ENCODE measurements at regions not wholly inside any gene's neighbourhood (a gene's known extent, or its start where the extent isn't known, plus 50 kb on each side); places are given as distances from the start of the nearest gene placed in this dataset.

GRCh38 chr11:129733981-129734380, 81.7 kb upstream of the TMEM45B start:
- TF ChIP-seq, protein P1, sequence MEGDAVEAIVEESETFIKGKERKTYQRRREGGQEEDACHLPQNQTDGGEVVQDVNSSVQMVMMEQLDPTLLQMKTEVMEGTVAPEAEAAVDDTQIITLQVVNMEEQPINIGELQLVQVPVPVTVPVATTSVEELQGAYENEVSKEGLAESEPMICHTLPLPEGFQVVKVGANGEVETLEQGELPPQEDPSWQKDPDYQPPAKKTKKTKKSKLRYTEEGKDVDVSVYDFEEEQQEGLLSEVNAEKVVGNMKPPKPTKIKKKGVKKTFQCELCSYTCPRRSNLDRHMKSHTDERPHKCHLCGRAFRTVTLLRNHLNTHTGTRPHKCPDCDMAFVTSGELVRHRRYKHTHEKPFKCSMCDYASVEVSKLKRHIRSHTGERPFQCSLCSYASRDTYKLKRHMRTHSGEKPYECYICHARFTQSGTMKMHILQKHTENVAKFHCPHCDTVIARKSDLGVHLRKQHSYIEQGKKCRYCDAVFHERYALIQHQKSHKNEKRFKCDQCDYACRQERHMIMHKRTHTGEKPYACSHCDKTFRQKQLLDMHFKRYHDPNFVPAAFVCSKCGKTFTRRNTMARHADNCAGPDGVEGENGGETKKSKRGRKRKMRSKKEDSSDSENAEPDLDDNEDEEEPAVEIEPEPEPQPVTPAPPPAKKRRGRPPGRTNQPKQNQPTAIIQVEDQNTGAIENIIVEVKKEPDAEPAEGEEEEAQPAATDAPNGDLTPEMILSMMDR (IDR thresholded peaks at IDR 0.05): no peak

DNA sequence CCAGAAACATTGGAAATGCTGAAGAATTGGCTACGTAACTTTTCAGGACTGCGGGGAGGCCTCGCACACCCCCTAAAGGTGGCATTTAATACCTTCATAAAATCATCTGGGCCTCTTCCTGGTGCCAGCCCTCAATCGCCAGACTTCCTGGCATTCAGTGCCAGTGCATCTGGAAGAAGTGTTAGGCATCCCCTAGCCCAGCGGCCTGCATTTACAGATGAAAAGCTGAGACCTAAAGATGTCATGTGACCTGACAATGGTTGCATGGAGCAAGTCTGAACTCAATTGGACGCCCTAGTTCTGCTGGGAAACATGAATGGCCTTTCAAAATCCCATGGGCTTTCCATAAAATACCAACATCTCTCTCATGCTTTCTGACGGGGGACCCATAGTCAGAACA, 81.0 kb upstream of the TMEM45B start:
- no peak overlapping the region for H3K27ac ChIP-seq
- TF ChIP-seq, protein P1 (IDR thresholded peaks at IDR 0.05): no peak
- no peaks in the 10 kb centered on the region for H3K4me1 ChIP-seq
- H3K9me3 ChIP-seq: no peaks in the 10 kb centered on the region
- intact Hi-C loops (cut with DNase I; ENCODE audit: low total_unique reads): no loop called here
- no peaks in the 10 kb centered on the region for H3K36me3 ChIP-seq
- H3K27me3 ChIP-seq: peaks cover 0 to 18% of the 10 kb centered on the region in 2 donors
- no peak for DNase-seq
- H3K4me3 ChIP-seq: no peak overlapping the region

More at GRCh38 chr11:129733981-129734380, 81.7 kb upstream of the TMEM45B start:
- no peaks in the 10 kb centered on the region for H3K9me3 ChIP-seq
- no peak for DNase-seq
- no peaks in the 10 kb centered on the region for H3K36me3 ChIP-seq
- peaks cover 0 to 18% of the 10 kb centered on the region in 2 donors for H3K27me3 ChIP-seq
- no peaks in the 10 kb centered on the region for H3K4me1 ChIP-seq
- intact Hi-C loops (cut with DNase I; ENCODE audit: low total_unique reads): no loop called here
- no peak overlapping the region for H3K4me3 ChIP-seq
- H3K27ac ChIP-seq: no peak overlapping the region

DNA sequence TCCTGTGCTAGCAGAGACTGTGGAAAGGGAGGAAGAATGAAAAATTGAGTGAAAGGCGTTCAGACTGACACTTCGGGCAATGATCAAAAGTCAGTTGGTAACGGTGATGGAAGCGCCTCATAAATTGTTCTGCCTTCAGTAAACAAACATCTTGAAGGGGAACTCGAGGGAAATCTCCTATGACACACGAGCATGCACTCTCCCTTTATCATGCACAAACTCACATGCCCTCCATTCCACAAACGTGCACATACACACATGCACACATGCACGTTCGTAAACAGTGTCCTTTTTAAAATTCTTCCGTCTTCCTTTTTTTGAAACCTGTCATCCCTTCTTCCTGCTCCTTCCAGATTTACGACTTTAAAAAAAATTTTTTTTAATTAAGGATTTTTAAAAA, 77.8 kb upstream of the TMEM45B start:
- no peak for DNase-seq
- no peaks in the 10 kb centered on the region for H3K4me1 ChIP-seq
- no peaks in the 10 kb centered on the region for H3K36me3 ChIP-seq
- TF ChIP-seq, protein P1 (IDR thresholded peaks at IDR 0.05): no peak
- intact Hi-C loops (cut with DNase I; ENCODE audit: low total_unique reads): no loop called here
- H3K27ac ChIP-seq: no peak overlapping the region
- H3K27me3 ChIP-seq: peaks cover 0 to 13% of the 10 kb centered on the region in 2 donors
- H3K4me3 ChIP-seq: no peak overlapping the region
- no peaks in the 10 kb centered on the region for H3K9me3 ChIP-seq

DNA sequence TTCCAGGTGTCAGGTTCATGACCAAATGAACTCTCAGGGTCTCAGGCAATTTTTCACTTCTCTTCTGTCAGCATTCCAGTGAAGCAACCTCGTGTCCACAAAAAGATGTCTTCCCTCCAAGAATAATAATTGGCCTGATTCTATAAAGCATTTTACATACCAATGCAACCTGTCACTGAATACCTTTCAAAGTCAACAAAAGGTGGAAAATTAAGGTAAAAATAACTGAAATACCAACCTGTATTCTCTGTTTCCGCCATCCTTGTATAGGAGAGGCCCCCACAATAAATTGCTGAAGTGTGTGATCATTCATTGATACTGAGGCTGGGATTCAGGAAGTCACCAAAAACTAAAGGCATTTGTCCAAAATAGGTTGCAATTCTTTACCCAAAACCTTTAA, 77.4 kb upstream of the TMEM45B start:
- Histone ChIP-seq H3K27me3 (peaks cover 0 to 9% of the 10 kb centered on the region in 2 donors), H3K4me1 (no peaks in the 10 kb centered on the region), H3K27ac (no peak overlapping the region), H3K9me3 (no peaks in the 10 kb centered on the region), H3K4me3 (no peak overlapping the region), H3K36me3 (no peaks in the 10 kb centered on the region)
- DNase-seq: no peak
- TF ChIP-seq, protein P1 (IDR thresholded peaks at IDR 0.05): no peak
- intact Hi-C loops (cut with DNase I; ENCODE audit: low total_unique reads): no loop called here

- Histone ChIP-seq H3K36me3 (no peaks in the 10 kb centered on the region), H3K4me1 (peaks cover 0 to 6% (median 0%) of the 10 kb centered on the region in 4 donors), H3K9me3 (no peaks in the 10 kb centered on the region), H3K27me3 (peaks cover 0 to 14% of the 10 kb centered on the region in 2 donors), H3K27ac (no peak overlapping the region), H3K4me3 (no peak overlapping the region)
- TF ChIP-seq, protein P1 (IDR thresholded peaks at IDR 0.05): no peak
- no peak for DNase-seq
- intact Hi-C loops (cut with DNase I; ENCODE audit: low total_unique reads): no loop called here
These were observed 76.3 kb upstream of the TMEM45B start for GRCh38 chr11:129739339-129739738.

Data from tibial artery (tissue), 4 donors.